ENCODE measurements at regions not wholly inside any gene's neighbourhood (a gene's known extent, or its start where the extent isn't known, plus 50 kb on each side); places are given as distances from the start of the nearest gene placed in this dataset.

DNA sequence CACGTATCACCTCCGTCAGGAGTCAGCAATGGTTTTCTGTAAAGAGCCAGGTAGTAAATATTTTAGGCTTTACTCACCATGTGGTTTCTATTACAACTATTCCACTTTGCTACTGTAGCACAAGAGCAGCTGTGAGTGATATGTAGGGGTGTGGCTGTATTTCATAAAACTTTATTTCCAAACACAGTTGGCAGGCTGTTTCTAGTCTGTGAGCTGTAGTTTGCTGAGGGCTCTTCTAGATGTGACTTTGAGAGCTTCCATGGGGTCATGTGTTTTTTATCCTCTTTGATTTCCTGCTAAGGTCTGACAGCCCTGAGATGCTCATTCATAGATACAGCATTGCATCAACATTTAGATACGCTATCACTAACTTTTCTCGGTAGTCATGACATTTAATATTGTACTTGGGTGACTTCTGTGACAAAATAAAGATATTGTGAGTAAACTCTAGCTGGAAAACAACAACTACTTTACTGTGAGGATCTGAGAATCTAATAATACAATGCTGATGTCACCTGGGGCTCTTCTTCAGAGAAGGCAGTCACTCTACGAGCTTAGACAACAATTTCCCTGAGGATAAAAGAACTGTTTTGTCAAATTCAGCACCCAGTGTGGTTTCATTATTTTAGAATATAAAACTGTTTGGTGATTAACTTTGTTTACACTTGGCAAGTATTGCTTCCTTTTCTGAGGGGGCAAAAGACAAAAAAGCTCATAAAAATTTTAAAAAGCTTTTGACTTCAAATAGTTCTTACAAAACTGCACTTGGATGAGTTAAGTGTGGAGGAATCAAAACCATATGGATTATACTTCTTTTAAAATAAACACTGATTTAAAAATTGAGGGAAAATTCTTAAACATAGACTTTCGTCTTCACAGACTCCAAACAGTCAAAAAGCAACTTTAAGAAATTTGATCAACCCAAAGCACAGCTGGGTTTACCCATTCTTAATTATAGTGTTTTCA, 231.2 kb upstream of the DCN start:
- H3K4me3 ChIP-seq (ENCODE audit: low read depth, low read length) = no peak overlapping the region
- TF ChIP-seq, protein P1, sequence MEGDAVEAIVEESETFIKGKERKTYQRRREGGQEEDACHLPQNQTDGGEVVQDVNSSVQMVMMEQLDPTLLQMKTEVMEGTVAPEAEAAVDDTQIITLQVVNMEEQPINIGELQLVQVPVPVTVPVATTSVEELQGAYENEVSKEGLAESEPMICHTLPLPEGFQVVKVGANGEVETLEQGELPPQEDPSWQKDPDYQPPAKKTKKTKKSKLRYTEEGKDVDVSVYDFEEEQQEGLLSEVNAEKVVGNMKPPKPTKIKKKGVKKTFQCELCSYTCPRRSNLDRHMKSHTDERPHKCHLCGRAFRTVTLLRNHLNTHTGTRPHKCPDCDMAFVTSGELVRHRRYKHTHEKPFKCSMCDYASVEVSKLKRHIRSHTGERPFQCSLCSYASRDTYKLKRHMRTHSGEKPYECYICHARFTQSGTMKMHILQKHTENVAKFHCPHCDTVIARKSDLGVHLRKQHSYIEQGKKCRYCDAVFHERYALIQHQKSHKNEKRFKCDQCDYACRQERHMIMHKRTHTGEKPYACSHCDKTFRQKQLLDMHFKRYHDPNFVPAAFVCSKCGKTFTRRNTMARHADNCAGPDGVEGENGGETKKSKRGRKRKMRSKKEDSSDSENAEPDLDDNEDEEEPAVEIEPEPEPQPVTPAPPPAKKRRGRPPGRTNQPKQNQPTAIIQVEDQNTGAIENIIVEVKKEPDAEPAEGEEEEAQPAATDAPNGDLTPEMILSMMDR (IDR thresholded peaks at IDR 0.05; ENCODE audit: control insufficient read depth, extremely low read depth, insufficient read depth) = no peak
- no peak for DNase-seq (ENCODE audit: low read depth)

DNA sequence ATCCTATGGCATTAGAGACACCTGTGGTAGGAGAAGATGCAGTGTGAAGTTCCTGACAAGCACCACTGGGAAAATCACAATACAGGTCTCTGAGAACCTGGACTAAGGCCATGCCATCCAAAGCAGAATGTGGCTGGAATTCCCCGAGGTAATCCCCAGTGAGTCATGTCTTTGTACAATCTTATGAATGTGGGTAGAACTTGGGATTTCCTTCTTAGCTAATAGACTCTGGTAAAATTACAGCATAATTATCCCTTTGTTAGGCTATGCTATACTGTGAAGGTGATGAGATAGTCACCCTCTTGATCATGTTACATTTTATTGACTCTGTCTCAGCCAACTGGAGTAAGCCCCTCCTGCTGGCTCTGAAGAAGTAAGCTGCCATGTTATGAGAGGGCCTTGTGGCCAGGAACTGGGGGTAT, 224.3 kb upstream of the DCN start:
- no peak for DNase-seq (ENCODE audit: low read depth)
- H3K4me3 ChIP-seq (ENCODE audit: low read depth, low read length) = no peak overlapping the region
- TF ChIP-seq, protein P1 (IDR thresholded peaks at IDR 0.05; ENCODE audit: control insufficient read depth, extremely low read depth, insufficient read depth) = no peak

DNA sequence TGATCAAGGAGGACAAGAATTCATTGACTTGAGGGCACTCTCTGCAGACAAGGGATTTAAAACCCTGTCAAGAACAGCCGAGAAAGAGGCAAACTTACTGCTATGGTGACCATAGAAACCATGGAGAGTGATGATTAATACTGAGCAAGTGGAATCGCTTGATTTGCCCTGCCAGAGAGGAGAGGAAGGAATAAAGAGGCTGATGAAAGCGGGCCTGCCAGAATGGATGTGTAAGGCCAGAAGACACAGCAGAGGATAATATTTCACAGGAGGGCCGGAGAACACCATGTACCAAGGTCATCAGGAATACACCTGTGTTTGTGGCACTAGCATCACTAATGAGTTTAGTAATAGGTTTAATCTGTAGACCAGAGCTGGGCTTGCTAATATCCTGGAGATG, 221.8 kb upstream of the DCN start:
- H3K4me3 ChIP-seq (ENCODE audit: low read depth, low read length) = no peak overlapping the region
- no peak for DNase-seq (ENCODE audit: low read depth)
- TF ChIP-seq, protein P1 (IDR thresholded peaks at IDR 0.05; ENCODE audit: control insufficient read depth, extremely low read depth, insufficient read depth) = no peak

DNA sequence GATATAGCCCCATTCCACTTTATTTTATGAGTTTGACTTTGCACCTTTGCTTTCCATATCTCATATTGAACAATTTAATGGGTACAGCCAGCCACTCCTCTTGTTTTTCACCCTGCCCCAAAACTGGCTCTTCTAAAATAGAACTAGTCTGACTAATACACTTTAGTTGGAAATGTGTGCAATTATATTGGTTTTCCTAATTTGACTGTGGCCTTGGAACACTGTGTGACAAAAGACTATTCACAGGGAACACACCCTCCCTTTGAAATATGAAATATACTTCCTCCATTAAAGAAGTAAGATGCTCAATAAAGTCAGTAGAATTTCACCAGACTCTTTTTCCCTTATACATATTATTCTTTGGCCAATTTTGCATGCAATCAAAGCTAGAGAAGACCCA, 218.6 kb upstream of the DCN start:
- DNase-seq (ENCODE audit: low read depth) = no peak
- H3K4me3 ChIP-seq (ENCODE audit: low read depth, low read length) = no peak overlapping the region
- TF ChIP-seq, protein P1 (IDR thresholded peaks at IDR 0.05; ENCODE audit: control insufficient read depth, extremely low read depth, insufficient read depth) = no peak

DNA sequence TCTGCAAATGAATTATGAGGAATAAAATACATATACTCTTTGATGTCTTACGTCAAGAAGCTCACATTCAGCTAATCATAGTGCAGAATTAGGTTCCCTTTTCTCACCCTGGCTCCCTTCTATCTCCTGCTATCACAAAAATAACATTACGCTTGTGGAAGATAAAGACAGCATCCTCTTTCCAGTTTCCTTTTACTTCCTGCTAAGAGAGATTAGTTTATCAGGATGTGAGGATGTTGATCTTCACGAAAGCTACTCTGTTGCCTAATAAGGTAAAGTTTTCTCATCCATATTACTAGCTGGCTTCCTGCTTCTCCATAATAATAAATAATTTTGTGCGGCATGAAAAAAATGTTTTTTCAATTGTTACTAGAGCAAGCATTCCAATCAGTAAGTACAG, 217.7 kb upstream of the DCN start:
- TF ChIP-seq, protein P1 (IDR thresholded peaks at IDR 0.05; ENCODE audit: control insufficient read depth, extremely low read depth, insufficient read depth) = no peak
- no peak overlapping the region for H3K4me3 ChIP-seq (ENCODE audit: low read depth, low read length)
- DNase-seq (ENCODE audit: low read depth) = no peak

DNA sequence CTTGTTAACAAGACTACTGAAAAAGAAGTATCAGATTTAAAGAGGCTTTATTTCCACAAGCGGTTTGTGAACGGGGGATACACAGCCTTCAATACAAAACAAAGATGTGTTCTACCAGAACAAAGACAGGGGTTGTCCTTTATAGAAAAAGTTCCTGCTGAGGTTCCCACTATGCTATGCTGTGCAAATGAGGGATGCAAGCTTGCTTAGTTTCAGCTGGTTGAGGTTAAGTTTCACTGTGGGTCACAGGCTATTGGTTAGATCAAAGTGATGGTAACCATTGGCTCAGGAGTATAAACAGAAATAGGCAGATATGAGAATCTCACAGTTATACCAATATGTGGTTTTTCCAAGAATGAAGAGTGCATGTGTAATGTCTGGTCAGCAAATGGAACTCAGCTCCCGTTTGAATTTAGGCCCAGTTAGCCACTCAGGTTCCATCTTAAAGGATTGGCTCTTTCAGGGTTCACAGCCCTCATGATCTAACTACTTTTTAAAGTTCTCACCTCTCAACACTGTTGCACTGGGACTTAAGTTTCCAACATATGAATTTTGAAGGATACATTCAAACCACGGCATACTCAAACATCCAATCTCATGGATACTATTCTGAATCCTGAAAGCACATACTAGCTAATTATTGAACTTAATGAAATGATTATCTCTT, 215.4 kb upstream of the DCN start:
- H3K4me3 ChIP-seq (ENCODE audit: low read depth, low read length) = no peak overlapping the region
- TF ChIP-seq, protein P1 (IDR thresholded peaks at IDR 0.05; ENCODE audit: control insufficient read depth, extremely low read depth, insufficient read depth) = no peak
- DNase-seq (ENCODE audit: low read depth) = no peak
